ENCODE measurements at regions not wholly inside any gene's neighbourhood (a gene's known extent, or its start where the extent isn't known, plus 50 kb on each side); places are given as distances from the start of the nearest gene placed in this dataset.
"Not testable (repeated sequence)": the region's sequence is repeated elsewhere in the genome, so short reads cannot be mapped to it uniquely, and the experiment has no call there.

DNA sequence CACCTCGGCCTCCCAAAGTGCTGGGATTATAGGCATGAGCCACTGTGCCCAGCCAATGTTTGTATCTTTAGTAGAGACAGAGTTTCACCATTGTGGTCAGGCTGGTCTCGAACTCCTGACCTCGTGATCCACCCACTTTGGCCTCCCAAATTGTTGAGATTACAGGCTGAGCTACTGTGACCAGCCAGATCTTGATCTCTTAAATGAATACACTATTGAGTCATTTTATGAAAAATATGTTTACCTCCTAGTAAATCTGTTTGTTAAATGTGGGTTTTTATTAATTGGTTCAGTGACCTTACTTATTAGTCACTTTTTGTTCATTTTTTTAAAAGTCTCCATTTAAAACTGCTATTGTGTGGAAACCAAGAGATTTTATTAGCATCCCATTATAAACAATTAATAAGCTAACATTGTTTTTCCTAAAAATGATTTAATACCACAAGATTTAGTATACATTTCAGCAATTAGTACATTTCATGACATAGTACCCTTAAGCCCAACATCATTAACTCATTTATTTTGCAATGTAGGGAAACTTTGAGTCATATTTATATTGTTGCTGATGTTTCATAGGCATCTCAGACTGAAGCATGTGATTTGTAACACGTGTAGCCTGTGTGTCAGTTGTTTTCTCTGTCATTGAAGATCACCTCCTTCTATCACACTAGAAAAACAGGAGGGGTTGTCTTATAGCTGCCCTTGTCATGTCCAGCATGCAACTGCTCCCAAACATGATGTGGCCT is 261.2 kb downstream of the TAF11L14 start:
- DNase-seq, result no peak

DNA sequence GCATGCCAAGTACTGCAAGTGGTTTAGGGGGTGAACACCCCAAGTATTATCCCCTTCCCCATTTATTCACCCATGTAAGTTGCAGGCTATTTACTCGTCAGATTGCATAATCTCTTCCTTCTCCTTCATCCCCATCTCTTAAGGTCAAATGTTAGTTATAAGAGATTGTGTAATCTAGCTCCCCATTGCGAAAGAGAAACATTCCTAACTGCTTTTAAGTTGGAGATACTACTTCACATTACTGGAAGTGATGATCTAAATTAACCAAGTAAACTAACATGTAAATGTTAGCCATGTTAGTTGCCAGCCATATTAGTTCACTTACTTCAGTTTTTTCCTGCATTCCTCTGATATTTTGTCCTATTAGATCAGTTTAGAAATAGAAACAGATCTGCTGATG is 262.3 kb downstream of the TAF11L14 start:
- DNase-seq, result no peak

DNA sequence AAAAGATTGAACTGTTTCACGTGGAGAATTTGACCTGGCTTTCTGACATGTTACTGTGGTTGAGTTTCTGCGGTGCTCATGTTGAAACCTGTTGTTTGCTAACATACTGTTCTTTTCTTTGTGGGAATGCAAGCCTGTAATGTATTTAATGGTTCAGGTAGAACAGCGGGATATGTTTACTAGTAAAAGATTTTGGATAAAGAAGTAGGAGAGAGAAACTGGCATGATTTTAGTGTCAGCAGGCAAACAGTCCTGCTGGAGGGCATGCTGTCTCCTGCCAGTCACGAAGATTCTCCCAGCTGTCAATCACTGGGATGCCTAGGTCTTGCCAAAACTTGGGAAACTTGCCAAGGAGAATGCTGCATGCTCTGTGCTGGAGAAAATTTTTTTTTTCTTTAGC is 263.5 kb downstream of the TAF11L14 start:
- DNase-seq, result no peak

DNA sequence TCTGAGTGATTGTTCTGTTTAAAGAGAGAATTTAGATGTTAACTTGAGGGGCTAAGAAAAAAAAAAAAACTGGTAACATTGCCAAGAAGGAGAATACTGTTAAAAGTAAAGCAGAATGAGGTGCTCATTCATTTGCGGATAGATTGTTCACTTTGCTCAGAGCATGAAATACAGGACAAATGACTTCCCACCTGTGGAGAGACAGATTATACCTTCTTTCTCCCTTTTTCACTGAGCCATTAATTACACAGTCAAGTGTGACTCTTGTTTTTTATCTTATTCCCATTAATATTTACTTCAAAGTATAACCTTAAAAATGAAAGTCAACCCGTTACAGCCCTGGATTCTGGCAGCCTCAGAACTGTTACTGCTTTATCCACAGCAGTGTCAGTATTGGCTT is 264.5 kb downstream of the TAF11L14 start:
- DNase-seq, result no peak

DNA sequence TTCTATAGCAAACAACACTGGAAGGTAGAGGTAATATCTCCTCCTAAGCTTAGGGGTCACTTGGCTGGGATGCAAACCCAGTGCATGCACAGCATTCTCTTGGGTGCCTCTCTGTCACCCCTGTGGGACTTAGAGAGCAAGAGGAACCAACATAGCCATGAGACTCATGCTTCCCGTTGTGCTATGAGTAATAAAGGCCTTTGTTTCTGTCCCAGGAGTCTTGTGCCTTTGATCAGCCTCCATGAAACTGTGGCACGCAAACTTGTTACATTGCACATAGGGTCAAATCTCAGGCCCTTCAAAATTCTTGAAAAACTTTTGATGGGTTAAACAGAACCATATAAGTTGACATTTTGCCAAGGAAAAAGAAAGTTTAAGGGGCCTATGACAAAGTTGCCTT is 272.8 kb downstream of the TAF11L14 start:
- no peak for DNase-seq

DNA sequence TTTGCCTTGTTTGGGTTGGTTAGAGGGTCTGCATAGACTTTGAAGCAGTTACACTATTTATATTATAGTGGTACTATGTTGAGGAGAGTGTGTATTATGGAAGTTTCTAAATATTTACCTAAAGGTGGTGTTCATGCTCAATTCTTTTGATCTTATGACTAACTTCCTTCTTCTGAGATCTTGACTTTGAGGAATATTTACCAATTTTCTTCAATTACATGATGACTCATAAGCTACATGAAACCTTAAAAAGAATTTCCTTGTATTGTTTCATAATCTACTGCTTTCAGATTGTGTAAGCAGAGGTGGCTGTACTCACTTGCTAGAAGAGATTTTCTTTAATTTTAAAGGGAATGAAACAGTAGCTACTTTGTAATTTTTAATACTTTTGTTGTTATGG is 276.1 kb downstream of the TAF11L14 start:
- DNase-seq, result no peak

DNA sequence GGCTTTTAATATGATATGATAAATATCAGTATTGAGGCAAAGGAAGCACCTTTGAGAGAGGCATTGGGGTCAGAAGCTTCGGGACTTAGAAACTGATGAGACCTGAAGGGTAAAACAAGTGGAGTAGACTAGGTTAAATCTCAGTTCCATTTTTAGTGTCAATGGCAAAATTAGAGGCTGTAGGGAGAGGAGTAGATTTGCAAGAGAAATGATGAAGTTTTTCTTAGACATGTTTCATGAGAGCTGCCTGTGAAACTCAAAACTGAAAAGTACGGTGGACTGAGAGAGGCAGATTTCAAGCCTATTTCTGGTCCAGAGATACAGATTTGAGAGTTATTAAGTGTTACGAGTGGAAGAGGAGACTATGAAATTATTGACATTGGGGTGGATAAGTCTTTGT is 278.5 kb downstream of the TAF11L14 start:
- no peak for DNase-seq

DNA sequence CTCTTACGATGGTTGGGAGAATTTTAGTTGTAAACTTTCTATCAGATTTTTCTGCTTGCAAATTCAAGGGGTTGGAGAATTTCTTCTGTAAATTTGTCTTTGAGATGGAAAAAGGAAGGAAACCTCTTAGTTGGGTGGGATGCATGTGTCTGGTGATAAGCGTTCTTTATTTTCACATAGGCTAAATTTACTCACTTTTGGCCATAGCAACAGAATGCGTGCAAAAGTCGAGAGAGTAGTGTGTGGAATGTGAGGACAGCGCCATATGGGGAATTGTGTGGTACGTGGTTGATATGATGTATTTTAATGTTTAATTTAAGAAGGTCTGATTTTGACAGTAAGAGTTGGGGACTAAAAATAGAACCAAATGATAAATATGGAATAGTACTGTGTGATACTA is 282.2 kb downstream of the TAF11L14 start:
- no peak for DNase-seq

DNA sequence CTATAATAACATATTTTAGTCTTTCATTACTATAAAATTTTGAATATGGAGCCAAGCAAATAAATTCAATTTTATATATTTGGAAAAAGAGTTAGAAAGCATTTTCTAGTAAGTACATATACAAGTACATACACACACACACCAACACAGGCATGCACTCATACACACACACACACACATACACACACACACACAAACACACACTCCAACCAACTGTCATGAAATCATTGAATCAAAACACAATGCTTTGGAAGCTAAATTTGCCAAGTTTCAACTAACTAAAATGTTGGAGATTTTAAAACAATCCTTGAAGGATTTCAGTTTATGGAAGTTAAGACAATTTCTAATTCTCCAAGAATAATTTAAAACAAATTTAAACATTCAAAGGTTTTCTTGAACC is 283.2 kb downstream of the TAF11L14 start:
- DNase-seq, result no peak

DNA sequence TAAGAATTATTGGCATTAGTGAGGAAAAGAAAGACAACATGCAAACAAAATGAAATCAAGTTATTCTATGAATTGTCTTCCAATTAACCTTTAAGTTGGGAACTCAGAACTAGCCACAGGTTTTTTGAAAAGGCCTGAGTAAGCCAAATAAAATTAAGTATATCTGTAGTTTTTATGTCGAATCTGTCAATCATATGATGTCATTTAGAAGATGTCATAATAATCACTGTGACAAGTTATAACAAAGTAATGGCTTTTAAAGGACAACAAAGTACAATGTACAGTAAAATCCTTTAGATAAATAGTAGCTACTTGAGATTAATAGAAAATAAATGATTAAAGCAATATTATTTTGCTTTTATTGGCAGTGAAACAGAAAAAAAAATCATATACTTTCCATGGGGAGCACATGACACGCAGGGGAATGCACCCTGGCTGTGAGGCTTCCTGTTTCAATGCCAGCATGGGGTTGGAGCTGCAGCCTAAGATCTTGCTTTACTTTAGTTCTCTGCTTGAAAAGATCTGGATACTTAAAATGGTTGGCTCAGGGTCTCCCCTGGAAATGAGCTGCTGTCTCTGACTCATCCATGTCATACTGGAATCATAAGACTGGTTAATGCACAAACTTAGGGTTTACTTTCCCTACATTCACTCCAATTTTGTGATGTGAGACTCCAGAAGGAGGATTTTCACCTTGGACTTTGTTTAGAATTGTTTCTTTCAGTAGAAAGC is 284.3 kb downstream of the TAF11L14 start:
- DNase-seq, result no peak

DNA sequence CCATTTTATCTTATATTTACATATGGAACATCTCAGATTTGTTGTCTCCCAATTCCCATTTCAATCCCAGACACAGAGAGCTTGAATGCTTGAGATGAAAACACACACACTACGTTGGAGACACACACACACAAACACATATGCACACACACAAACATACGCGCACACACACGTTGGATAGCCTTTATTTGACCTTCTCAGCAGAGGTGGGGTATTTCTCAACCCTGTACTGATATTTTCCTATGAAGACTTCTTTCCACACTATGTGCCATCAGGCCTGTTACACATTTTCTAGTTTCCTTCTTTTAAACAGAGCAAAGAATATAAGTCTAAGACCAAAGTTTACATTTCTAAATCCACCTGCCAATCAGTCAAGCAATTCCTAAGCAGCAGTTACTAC is 291.0 kb downstream of the TAF11L14 start:
- DNase-seq, result no peak

DNA sequence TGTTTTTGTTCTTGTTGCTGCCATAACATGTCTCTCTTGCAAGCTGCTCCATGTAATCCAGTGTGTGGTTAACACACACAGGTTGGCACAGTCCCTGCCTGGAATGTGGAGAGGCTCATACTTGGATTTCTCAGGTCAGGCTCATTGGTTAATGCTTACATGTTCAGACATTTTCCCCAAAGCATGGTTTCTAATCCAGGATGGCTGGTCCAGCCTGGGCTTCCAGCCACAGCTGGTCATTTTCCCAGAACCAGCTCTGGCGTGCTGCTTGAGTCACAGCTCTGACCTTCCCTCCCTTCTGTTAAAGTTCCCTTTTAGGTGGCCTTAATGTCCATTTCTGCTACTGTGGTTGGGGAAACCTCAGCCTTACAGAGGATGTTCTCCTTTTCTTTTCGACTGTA is 294.3 kb downstream of the TAF11L14 start:
- DNase-seq, result no peak

DNA sequence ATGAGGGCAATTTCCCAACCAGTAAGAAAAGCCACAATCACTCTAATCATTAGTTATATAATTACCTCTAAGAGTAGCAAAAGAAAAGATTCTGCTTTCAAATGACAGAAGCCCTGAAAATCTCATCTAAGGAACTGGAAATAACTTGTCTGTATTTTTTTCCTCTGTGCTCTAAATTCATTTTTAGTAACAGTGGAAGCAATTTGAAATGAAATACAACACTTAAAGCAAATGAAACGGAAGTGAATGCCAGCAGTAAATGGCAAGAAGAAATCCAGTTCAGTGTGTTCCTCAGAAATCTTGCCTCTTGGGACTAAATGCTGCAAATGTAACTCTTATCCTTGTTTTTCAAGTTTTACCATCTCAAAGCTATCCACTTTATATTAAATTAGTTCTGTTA is 294.9 kb downstream of the TAF11L14 start:
- no peak for DNase-seq

DNA sequence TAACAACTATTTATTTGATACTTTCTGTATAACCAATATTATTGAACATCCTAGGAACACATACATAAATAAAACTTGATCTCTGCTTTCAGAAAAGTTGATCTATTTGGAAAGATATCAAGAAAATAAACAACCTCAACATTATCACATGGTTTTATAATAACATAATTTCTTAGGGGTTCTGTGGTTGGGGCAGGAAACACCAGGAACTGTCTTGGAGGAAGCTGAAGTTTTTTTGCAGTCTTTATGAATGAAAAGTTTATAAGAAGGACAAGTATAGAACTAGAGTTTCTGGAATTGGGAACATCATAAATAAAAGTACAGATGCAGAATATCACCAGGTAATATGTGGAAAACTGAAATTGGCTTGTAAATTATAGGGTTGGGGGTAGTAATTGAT is 296.1 kb downstream of the TAF11L14 start:
- DNase-seq, result no peak

DNA sequence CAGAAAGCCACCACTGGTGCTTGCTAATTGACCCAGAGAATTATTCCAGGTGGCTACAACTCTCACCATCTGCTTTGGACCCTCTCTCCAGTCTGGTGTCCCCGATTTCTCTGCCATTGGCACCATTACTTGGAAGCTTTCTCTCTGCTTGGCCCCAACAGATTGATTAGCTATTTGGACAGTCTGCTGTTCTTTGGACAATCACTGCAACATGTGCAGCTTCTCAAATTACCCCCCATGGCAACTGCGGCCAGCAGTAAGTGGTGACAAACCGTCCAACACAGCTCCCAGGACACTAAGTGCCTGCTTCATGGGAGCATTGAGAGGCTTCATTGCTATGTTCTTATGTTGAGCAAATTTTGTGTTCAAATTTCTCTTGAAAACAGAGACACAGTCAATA is 309.8 kb downstream of the TAF11L14 start:
- DNase-seq, result no peak

DNA sequence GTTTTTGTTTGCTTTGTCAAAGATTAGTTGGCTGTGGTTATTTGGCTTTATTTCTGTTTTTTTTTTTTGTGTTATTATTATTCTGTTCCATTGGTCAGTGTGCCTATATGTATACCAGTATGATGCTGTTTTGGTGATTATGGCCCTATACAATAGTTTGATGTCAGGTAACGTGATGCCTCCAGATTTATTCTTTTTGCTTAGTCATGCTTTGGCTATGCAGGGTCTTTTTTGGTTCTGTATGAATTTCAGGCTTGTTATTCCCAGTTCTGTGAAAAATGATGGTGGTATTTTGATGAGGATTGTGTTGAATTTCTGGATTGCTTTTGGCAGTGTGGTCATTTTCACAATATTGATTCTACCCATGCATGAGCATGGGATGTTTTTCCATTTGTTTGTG is 312.8 kb downstream of the TAF11L14 start:
- DNase-seq, result no peak

DNA sequence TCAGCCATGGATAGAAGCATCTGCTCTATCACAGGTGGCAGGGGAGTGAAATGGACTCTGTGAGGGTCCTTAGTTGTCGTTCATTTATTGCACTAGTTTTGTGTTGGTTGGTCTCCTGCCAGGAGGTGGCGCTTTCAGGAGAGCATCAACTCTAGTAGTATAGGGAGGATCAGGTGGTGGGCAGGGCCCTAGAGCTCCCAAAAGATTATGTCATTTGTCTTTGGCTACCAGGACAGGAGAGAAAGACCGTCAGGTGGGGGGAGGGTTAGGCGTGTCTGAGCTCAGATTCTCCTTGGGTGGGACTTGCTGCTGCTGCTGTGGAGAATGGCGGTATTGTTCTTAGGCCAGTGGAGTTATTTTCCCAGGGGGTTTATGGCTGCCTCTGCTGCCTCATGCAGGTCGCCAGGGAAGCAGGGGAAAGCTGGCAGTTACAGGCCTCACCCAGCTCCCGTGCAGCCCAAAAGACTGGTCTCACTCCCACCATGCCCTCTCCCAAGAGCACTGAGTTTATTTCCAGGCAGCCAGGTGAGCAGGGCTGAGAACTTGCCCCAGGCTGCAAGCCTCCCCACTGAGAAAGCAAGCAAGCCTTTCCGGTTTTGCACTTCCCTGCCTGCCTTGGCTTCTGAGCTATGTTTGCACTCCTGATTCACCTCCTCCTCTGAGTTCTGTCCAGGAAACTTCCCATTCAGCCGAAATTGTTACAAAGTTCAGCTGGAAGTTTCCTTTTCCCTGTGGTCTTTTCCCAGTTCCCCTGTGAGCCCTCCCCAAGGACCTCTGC is 317.3 kb downstream of the TAF11L14 start:
- no peak for DNase-seq

DNA sequence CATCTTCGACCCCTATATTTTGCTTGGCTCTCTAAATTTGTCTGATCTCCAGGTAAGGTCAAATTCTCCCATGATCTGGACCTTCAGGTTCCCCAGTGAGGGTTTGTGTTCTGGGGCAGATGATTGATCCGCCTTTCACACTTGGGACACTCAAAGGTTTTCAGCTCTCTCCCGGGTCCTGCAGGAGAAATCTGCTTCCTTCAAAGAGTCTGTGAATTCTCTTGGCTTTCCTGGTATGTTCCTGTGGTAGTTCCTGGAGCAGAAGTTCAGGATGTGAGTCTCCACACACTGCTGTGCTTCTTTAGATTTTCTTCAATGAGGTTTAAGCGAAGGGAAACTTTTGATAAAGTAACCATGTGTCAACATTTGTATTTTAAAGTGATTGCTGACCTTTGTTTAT is 318.0 kb downstream of the TAF11L14 start:
- DNase-seq, result no peak

DNA sequence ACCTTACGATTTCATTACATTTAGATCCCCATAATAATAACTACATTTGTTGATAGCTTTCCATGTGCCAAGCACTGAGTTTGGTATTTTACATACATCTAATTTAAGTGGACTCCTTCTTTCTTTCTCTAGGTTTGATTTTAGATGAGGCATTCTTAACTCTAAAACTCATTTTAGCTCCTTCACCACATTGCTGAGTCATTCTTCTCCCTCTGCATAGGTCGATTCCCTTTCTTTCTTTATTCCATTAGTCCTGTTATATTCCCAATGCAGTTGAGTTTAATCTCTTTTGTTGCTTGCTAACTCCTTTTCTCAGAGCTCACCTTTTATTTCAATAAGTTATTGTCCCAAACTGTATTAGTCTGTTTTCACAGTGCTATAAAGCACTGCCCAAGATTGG is 329.8 kb downstream of the TAF11L14 start:
- no peak for DNase-seq

DNA sequence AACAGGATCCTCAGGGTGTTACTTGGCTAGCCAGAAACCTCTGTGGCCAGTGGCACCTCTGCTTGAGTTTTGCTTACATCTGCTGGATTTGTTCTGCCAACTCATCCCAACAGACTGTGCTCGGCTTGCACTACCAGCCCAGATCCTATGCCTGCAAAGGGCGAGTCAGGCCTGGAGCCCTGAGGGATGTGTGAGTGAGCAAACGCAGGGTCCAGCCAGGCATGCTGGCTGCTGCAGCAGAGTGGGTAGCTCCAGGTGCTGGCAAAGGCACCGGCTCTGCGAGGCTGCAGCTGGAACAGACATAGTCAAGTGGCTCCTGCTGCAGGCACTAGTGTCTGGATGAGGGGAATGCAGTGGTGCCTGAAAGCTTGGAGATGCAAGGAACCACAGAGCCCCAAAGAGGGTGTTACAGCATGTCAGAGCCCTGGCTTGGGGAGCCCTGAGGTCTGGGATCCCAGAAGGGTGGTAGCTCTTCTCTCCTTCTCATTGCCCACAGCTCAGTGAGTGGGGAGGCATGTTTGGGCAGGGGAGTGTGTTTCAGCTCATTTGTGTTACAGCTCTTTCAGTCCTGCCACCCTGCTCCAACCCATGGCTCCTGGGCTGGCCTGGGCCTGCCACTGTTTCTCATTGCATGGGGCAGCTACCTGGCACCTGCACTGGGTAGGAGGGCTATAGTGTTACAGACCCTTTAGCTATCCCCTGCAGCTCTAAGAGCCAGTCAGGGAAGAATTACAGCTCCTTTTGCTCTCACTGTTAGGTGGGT is 332.6 kb downstream of the TAF11L14 start:
- DNase-seq, result no peak

DNA sequence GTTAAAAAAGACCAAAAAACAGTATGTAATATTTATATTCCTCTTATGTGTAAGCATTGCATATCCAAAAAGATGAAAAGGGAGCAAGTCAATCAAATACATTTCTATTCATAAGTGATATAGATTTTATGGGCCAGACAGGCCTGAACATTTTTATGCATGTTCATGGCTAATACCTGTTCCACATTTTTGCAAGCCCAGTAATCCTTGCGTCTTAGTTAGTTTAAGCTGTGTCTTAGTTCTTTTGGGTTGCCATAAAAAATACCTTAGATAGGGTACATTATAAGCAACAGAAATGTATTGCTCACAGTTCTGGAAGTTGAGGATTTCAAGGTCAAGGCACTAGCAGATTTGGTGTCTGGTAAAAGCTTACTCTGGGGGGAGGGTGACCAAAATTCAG is 342.1 kb downstream of the TAF11L14 start:
- no peak for DNase-seq

DNA sequence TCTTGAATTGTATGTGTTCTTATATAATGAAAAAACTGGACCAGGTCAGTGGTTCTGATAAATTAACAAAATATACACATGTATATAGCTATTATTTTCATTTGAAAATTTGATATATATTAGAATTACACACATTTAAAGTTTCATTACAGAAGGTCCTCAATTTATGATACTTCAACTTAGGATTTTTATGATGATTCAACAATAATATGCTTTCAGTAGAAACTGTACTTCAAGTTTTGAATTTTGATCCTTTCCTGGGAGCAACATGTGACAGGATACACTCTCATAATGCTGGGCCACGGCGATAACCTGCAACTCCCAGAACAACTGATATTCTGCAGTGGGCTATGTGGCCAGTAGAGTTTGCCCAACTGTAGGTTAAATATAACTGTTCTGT is 344.7 kb downstream of the TAF11L14 start:
- no peak for DNase-seq

DNA sequence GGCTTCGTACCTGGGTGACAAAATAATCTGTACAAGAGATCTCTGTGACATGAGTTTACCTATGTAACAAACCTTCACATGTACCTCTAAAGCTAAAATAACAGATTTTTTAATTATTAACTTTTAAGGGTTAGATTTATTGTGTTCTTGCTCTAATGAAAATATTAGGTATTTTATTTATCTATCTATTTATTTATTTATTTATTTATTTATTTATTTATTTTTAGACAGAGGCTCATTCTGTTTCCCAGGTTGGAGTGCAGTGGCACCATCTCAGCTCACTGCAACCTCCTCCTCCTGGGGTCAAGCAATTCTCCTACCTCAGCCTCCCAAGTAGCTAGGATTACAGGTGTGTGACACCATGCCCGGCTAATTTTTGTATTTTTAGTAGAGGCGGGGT is 348.4 kb downstream of the TAF11L14 start:
- not testable (repeated sequence) for DNase-seq

Data from EL (cell line).